ENCODE measurements at regions not wholly inside any gene's neighbourhood (a gene's known extent, or its start where the extent isn't known, plus 50 kb on each side); places are given as distances from the start of the nearest gene placed in this dataset.

DNA sequence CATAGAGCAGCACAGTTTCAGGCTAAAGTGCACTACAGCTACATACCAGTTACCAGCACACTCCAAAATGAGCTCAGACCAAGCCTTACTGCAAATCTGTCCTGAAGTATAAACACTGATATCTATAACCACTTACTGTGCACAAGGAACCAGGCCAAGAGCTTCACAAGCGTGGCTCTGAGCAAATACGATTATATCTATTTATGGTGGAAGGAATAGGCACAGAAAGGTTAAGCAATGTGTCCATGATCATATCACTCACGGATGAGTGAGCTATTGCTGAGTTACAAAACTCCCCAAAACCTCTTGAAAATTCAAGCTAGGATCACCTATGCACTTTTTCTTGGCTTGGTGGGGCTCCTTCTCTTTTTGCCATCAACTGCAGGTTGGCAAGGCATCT, 84.9 kb downstream of the GPAM start:
- no peaks in the 10 kb centered on the region for H3K27me3 ChIP-seq (ENCODE audit: control insufficient read depth in 2 of 2, insufficient read depth in 2 of 2, low read length in 2 of 2)
- H3K36me3 ChIP-seq (ENCODE audit: control insufficient read depth in 2 of 2, insufficient read depth in 2 of 2, low read length in 2 of 2) = no peaks in the 10 kb centered on the region
- H3K4me3 ChIP-seq (ENCODE audit: low read length in 2 of 2) = no peak overlapping the region
- H3K9ac ChIP-seq (ENCODE audit: low read depth in 1 of 2, low read length in 2 of 2) = no peak overlapping the region
- H3K4me1 ChIP-seq (ENCODE audit: control insufficient read depth in 2 of 2, insufficient read depth in 2 of 2, low read length in 2 of 2) = no peaks in the 10 kb centered on the region
- H3K9me3 ChIP-seq (ENCODE audit: control insufficient read depth in 2 of 2, low read length in 2 of 2) = no peaks in the 10 kb centered on the region
- no peak overlapping the region for H3K27ac ChIP-seq (ENCODE audit: low read depth in 2 of 2, low read length in 2 of 2)

All from mucosa of rectum (tissue), 2 donors.